Transverse colon (tissue), 4 donors: ENCODE measurements at regions not wholly inside any gene's neighbourhood (a gene's known extent, or its start where the extent isn't known, plus 50 kb on each side); places are given as distances from the start of the nearest gene placed in this dataset.

ENCODE experiments used
- DNase-seq: peaks from one replicate; pipeline ENCODE4 v3.0.0-alpha.2; 2019
- H3K27ac ChIP-seq, 4 donors: fragments of 200-600 bp; sonication (generic); 2 replicates each; pipeline ENCODE4 v1.5.1; 2016 to 2018; ENCODE audit warnings: inconsistent platforms in 4 of 4
- H3K27me3 ChIP-seq: fragments of 200-600 bp; sonication (generic); 2 replicates; pipeline ENCODE4 v1.5.1; 2017; ENCODE audit warnings: inconsistent platforms
- H3K36me3 ChIP-seq, 4 donors: fragments of 200-600 bp; sonication (generic); 2 replicates each; pipeline ENCODE4 v1.5.1; 2017 to 2019; ENCODE audit warnings: inconsistent platforms in 4 of 4
- H3K4me1 ChIP-seq, 4 donors: fragments of 200-600 bp; sonication (generic); 2 replicates each; pipeline ENCODE4 v1.5.1; 2017 to 2020; ENCODE audit warnings: inconsistent platforms in 4 of 4
- H3K4me3 ChIP-seq, 4 donors: fragments of 200-600 bp; sonication (generic); 1 replicate in 1 of 4; 2 replicates in 3 of 4; pipeline versions ENCODE4 v1.5.1 to v1.6.1; 2017 to 2019; ENCODE audit warnings: inconsistent platforms in 4 of 4
- H3K9me3 ChIP-seq, 2 donors: fragments of 200-600 bp; sonication (generic); 2 replicates each; pipeline ENCODE4 v1.5.1; 2017 to 2019; ENCODE audit warnings: inconsistent platforms in 2 of 2
- EP300 ChIP-seq: sonication (generic); formaldehyde crosslinking; IDR thresholded peaks from one replicate; pipeline ENCODE4 v1.6.1; 2017; ENCODE audit warnings: antibody characterized with exemption, low read depth
- POLR2A ChIP-seq: fragments of 450-650 bp; IDR thresholded peaks from one replicate; pipeline ENCODE4 v1.6.1; 2016; ENCODE audit warnings: antibody characterized with exemption, mild to moderate bottlenecking, moderate library complexity
- POLR2AphosphoS5 ChIP-seq, 3 donors: sonication (generic); formaldehyde crosslinking; IDR thresholded peaks; one replicate each; pipeline ENCODE4 v1.6.1; 2016; ENCODE audit warnings: antibody characterized with exemption in 3 of 3
- WGBS, 2 donors: methylation state at CpG; one replicate each; pipeline ENCODE4 v1.1.5; 2018; ENCODE audit warnings: low coverage in 1 of 2; 5-methylcytosine and 5-hydroxymethylcytosine counted together
- in situ Hi-C, 4 donors: fragments of 200-750 bp; cut with MboI; loops; one replicate each; pipeline versions ENCODE4 v1.15.0 to v1.15.1; 2017; ENCODE audit warnings: low sequenced_read_pairs in 3 of 4, low pct_ligation_motif_present in 1 of 4, low pct_unique_long_range_greater_than_20kb in 1 of 4
- intact Hi-C: fragments of 100-400 bp; cut with DNase I; formaldehyde crosslinking; loops from one replicate; pipeline ENCODE4 v1.15.1; 2023; ENCODE audit warnings: low total_unique reads
- TF ChIP-seq, protein P1 (sequence below), 5 experiments: fragments of 200-600 bp in 3 of 5; fragments of 450-650 bp in 2 of 5; sonication (generic) in 3 of 5; IDR thresholded peaks; 1 replicate in 2 of 5; 2 replicates in 3 of 5; pipeline ENCODE4 v1.5.1; 2016 to 2017; ENCODE audit warnings: antibody characterized with exemption in 5 of 5, inconsistent platforms in 3 of 5, mild to moderate bottlenecking in 2 of 5, moderate library complexity in 1 of 5

DNA sequence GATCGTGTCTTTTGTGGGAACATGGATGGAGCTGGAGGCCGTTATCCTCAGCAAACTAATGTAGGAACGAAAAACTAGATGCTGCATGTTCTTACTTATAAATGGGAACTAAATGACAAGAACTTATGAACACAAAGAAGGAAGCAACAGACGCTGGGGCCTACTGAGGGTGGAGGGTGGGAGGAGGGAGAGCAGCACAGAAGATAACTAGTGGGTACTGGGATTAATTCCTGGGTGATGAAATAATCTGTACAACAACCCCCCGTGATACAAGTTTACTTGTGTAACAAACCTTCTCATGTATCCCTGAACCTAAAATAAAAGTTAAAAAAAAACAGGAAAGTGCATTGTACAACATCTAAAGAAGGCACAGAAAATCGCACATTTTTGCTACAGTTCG lies 59.0 kb upstream of the TMEM170B start:
- in situ Hi-C loops, result no loop called here
- DNase-seq, result no peak
- no peak overlapping the region for H3K27ac ChIP-seq
- WGBS, 2 donors, result 78 to 82% methylated on average over 7 of the region's 7 CpGs
- intact Hi-C loops, result no loop called here
- no peak overlapping the region for H3K4me3 ChIP-seq
- TF ChIP-seq EP300, result no peak
- no peak for TF ChIP-seq POLR2A
- TF ChIP-seq POLR2AphosphoS5 (IDR thresholded peaks at IDR 0.05), result no peak
- TF ChIP-seq, protein P1, sequence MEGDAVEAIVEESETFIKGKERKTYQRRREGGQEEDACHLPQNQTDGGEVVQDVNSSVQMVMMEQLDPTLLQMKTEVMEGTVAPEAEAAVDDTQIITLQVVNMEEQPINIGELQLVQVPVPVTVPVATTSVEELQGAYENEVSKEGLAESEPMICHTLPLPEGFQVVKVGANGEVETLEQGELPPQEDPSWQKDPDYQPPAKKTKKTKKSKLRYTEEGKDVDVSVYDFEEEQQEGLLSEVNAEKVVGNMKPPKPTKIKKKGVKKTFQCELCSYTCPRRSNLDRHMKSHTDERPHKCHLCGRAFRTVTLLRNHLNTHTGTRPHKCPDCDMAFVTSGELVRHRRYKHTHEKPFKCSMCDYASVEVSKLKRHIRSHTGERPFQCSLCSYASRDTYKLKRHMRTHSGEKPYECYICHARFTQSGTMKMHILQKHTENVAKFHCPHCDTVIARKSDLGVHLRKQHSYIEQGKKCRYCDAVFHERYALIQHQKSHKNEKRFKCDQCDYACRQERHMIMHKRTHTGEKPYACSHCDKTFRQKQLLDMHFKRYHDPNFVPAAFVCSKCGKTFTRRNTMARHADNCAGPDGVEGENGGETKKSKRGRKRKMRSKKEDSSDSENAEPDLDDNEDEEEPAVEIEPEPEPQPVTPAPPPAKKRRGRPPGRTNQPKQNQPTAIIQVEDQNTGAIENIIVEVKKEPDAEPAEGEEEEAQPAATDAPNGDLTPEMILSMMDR (IDR thresholded peaks at IDR 0.05), result no peak
- H3K27me3 ChIP-seq, result peaks cover 7% of the 10 kb centered on the region
- H3K36me3 ChIP-seq, result no peaks in the 10 kb centered on the region
- no peaks in the 10 kb centered on the region for H3K4me1 ChIP-seq
- no peaks in the 10 kb centered on the region for H3K9me3 ChIP-seq

DNA sequence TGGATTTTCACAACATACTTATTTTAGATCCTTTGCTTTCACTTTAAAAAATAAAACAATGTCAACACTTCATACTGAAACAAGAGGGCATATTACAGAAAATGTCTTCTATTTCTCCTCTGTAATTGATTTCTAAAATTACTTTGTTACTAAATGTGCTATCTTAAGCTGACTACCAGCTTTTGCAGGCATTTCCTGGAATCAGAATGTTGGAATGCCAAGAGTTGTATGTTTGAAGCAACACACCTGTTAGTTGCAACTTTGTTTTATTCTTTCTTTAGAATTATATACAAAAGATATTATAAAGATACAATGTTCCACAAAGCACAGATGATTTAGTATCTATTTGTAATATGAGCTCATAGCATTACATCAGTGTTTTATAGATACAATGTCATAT lies 62.5 kb upstream of the TMEM170B start:
- in situ Hi-C loops, result no loop called here

DNA sequence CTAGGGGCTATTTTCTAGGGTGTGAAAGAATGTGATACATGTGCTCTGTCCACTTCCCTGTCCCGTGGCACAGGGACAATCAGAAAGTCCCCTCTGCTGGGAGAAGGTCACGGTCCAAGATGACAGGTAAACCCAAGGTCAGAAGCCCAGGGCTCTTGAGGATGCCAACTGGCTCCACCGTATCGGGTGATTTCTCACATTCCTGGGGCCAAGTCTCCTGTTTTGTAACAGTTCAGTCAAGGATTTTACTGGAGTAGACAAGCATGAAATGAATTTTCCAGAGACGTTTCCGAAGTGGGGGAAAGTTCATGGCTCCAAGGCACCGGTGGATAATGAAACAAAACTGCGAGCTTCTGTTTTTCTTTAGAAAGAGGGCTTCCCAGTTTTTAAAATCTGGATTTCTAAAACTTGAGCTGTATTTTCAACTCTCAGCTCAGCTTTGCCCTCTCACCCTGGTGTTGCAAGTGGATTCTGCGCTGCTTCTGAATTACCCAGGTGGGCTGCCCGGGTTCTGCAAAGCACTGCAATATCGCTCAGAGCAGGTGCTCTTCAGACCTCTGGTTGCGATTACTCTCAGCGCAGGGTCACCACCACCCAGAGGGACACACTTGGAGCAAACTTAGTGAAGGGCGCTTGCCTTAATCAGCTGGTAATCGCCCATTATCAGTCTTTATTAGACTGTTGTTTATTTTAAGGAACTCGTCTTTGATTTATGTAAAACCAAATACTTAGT lies 64.4 kb upstream of the TMEM170B start:
- Histone ChIP-seq H3K27ac (no peak overlapping the region), H3K36me3 (no peaks in the 10 kb centered on the region), H3K27me3 (peaks cover 7% of the 10 kb centered on the region), H3K4me1 (no peaks in the 10 kb centered on the region), H3K4me3 (no peak overlapping the region), H3K9me3 (no peaks in the 10 kb centered on the region)
- no peak for DNase-seq
- intact Hi-C loops, result no loop called here
- TF ChIP-seq POLR2A, result no peak
- TF ChIP-seq, protein P1 (IDR thresholded peaks at IDR 0.05), result no peak
- TF ChIP-seq EP300, result no peak
- TF ChIP-seq POLR2AphosphoS5 (IDR thresholded peaks at IDR 0.05), result no peak
- in situ Hi-C loops, result no loop called here
- WGBS, 2 donors, result 74 to 80% methylated on average over 11 to 16 of the region's 16 CpGs

More for the DNA sequence above, 62.5 kb upstream of the TMEM170B start:
- Histone ChIP-seq H3K4me1 (no peaks in the 10 kb centered on the region), H3K27me3 (peaks cover 7% of the 10 kb centered on the region), H3K9me3 (no peaks in the 10 kb centered on the region), H3K4me3 (no peak overlapping the region), H3K36me3 (no peaks in the 10 kb centered on the region), H3K27ac (no peak overlapping the region)
- TF ChIP-seq POLR2AphosphoS5 (IDR thresholded peaks at IDR 0.05) (no peak), POLR2A (no peak), EP300 (no peak)
- TF ChIP-seq, protein P1 (IDR thresholded peaks at IDR 0.05), result no peak
- DNase-seq, result no peak
- intact Hi-C loops, result no loop called here

DNA sequence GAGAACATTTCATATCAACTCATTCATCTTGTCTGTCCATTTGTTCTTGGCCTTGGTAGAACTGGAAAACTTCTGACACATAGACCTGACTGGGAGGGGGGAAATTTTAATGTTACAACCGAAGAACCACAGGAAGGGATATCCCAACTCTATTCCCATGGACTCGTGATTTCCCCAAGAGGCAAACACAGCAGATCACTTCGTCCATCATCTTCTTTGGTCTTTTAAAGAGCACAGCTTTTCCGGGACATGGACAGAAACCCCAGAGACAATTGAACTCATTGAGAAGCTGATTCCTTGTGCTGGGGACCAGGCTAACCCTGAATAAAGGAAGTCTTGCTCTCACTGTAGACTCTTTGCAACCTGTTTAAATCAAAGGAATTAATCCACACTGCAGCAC lies 66.3 kb upstream of the TMEM170B start:
- in situ Hi-C loops (no loop called here), intact Hi-C loops (no loop called here)
- no peaks in the 10 kb centered on the region for H3K36me3 ChIP-seq
- 57 to 97% methylated on average over 4 of the region's 4 CpGs for WGBS, 2 donors
- H3K9me3 ChIP-seq, result no peaks in the 10 kb centered on the region
- TF ChIP-seq, protein P1 (IDR thresholded peaks at IDR 0.05), result no peak
- TF ChIP-seq EP300 (no peak), POLR2AphosphoS5 (IDR thresholded peaks at IDR 0.05) (no peak), POLR2A (no peak)
- H3K4me1 ChIP-seq, result no peaks in the 10 kb centered on the region
- no peak overlapping the region for H3K27ac ChIP-seq
- H3K27me3 ChIP-seq, result peaks cover 4% of the 10 kb centered on the region
- H3K4me3 ChIP-seq, result no peak overlapping the region
- no peak for DNase-seq
